GM21717 (cell line): ENCODE measurements at regions not wholly inside any gene's neighbourhood (a gene's known extent, or its start where the extent isn't known, plus 50 kb on each side); places are given as distances from the start of the nearest gene placed in this dataset.
"Not testable (repeated sequence)": the region's sequence is repeated elsewhere in the genome, so short reads cannot be mapped to it uniquely, and the experiment has no call there.

Source experiments
- ATAC-seq: cut with Tn5 transposase; IDR thresholded peaks from one replicate; pipeline ENCODE4 v1.9.1; 2021; ENCODE audit warnings: mild to moderate bottlenecking, moderate library complexity; ENCODE audit not compliant: unreplicated experiment

DNA sequence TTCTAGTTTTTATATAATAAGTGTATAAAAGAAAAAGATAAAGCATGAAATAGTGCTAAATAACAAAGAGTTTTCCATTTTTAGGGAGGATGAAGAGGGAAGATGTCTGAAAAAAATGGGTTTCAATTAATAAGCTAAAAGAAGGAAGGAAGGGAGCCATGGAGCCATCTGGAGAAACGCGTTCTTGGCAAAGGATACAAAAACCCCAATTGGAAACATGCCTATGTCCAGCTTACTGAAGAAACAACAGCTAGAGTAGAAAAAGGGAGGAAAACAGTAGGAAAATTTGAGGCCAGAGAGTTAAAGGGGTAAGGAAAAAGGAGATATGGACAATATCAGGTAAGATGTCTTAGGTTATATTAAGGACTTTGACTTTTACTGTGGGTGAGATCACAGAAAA lies 416.2 kb upstream of the GHITM start:
- ATAC-seq: no peak

DNA sequence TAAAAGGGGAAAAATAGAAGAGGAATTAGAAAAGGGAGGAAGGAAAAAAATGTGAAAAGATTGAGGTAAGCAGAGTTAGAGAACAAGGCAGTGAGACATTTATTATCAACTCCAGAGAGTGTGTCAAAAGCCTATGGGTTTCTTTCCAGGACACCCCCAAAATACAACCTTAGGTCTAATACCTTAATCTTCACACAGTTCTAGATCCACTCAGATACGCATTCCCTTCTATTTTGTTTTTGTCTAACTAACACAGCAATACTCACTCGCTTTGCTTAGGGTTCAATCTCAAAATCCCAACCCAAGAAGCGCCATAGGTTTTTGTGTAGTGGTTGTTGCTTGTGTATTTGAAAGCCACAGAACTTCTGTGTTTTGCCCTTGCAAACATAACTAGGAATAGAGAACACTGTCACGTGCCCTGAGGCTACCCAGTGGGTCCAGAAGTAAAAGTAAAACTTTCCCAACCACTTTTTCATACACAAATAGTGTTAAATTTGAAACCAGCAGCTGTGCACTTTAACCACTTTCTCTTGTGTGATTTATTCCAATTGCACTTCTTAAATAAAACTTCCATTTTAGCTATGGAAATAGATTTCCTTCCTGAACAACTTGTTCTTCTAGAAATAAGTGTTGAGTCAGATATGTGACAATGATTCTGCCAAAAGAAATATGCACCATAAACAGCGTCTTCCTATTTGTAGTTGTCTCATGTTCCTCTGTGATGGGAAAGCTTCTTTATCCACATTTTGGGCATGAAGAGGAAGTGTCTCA lies 414.7 kb upstream of the GHITM start:
- peak; percentile 93 for ATAC-seq

DNA sequence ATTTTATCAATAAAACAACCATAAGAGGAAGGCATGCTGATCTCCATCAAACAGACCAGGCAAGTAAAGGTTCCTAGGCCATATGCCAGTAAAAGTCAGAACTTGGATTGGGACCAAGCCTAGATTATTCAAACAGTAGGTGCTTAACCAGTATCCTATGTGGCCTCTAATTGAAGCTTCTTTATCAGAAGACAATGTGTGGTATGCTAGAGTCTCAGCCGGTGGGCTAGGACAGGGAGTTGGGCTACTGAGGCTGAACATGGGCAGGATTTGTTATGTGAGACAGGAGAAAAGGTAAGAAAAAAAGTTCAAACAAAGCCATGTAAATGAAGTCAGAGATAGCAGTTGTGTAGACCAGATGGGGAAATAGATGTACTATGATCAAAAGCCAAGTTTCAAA lies 413.7 kb upstream of the GHITM start:
- no peak for ATAC-seq

DNA sequence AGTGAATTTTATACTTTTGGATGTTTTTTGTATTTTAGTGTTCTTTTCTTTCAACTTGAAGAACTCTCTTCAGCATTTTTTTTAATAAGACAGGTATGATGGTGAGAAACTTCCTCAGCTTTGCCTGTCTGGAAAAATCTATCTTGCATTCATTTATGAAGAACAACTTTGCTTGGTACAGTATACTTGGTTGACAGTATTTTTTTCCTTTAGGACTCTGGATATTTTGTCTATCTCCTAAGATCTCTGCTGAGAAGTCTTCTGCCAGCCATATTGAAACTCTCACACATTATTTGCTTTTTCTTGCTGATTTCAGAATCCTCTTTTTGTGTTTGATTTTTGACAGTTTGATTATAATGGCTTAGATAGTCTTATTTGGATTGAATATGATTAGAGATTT lies 405.0 kb upstream of the GHITM start:
- ATAC-seq: no peak

DNA sequence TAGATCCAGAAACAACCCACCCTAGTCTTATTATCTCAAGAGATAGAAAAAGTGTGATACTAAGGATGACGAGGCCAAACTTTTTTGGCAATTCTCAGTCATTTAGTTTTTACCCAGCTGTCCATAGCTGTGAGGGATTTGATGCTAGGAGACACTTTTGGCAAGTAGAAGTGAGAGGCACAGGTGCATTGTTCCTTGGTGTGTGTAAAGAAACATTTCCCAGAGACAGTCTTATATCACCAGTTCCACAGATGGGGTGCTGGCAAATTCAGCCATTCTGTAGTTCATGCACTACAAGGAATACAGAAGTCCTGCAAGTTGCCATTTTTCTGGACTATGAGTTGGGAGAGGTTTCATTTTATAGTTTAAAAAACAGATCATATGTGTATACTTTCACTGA lies 403.3 kb upstream of the GHITM start:
- no peak for ATAC-seq

DNA sequence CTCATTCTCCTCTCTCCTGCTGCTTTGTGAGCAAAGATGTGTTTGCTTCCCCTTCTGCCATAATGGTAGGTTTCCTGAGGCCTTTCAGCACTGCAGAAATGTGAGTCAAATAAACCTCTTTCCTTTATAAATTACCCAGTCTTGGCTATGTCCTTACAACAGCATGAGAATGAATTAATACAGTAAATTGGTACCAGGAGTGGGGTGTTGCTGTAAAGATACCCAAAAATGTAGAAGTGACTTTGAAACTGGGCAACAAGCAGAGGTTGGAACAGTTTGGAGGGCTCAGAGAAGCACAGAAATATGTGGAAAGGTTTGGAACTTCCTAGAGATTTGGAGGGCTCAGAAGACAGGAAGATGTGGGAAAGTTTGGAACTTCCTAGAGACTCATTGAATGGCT lies 388.7 kb upstream of the GHITM start:
- no peak for ATAC-seq

DNA sequence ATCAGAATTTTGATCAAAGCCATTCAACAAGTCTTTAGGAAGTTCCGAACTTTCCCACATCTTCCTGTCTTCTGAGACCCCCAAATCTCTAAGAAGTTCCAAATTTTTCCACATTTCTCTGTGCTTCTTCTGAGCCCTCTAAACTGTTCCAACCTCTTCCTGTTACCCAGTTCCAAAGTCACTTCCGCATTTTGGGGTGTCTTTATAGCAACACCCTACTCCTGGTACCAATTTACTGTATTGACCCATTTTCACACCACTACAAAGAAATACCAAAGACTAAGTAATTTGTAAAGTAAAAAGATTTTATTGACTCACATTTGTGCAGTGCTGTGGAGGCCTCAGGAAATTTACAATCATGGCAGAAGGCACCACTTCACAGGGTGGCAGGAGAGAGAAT lies 385.8 kb upstream of the GHITM start:
- ATAC-seq: no peak

DNA sequence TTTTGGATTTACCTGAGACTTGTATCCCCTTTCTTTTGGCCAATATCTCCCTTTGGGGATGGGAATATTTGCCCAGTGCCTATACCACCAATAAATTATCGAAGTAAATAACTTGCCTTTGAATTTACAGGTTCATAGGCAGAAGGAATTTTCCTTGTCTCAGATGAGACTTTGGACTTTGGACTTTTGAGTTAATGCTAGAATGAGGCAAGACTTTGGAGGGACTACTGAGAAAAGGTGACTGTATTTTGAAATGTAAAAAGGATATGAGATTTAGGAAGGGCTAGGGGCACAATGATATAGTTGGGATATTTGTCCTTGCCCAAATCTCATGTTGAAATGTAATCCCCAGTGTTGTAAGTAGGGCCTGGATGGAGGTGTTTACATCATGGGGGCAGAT lies 384.5 kb upstream of the GHITM start:
- no peak for ATAC-seq

DNA sequence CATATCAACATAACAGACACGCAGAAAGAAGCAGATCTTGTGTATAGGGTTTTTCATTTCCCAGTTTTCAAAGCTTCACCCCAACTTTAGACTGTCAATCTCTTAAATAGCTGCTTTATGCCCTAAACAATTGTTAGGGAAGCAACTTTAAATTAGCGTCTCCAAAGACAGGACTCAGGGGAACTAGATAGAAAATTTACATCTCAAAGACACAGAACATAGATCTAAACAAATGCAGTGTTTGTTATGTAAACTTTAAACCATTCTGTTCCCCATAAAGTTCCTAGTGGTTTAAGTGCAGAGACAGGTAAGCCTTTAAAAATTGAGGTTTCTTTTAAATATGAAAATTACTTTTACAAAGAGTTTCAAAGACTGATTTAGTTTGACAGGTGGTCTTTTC lies 379.2 kb upstream of the GHITM start:
- ATAC-seq: no peak

DNA sequence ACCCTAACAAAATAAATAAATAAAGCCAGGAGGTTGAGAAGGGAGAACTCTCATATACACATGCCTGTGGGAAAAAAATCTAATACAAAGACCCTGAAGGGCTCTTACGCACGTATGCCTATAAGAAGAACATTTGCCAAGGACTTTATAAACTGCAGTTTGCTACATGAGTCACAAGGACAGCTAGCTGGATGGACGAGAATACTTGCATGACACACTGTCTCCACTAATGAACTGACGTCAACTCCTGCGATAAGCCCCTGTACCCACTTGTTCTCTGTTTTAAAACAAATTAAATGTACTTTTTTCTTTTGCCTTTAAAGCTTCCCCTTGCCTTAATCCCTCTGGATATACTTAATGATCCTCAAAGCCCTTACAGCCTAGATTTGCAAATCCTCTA lies 374.6 kb upstream of the GHITM start:
- no peak for ATAC-seq

DNA sequence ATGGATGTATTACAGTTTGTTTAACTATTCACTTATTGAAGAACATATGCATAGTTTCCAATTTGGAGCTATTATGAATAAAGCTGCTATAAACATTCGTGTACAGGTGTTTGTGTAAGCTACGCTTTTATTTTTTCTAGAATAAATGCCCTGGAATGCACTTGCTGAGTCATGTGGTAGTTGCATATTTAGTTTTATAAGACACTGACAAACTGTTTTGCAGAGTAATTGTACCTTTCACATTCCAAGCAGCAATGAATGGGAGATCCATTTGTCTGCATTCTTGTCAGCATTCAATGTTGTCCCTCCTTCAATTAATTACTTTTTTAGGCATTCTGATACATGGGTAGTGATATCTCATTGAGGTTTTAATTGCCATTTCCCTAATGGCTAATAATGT lies 373.6 kb upstream of the GHITM start:
- ATAC-seq: no peak

DNA sequence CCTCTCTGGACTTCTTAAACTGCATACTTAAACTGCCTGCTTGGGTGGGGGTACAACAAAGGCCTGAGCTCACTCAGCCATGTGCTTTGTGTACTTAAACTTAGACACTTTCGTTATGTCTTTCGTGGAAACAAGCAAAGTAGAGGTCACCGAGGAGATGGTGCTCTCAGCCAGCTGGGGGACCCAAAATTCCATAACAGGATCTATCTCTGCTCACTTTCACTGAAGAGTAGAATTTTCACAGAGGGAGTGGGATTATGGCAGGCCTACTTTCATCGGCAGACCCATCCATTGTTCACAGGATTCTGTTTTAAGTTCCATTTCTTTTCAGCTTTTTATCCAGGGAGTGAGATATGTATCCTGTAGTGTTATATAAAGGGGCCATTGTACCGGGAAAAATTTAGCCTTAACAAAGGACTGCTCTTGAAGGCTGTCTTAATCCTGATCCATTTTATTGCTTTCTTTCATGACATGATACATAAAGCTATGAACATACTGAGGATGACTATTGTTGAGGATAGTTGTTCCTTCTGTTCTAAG lies 370.0 kb upstream of the GHITM start:
- ATAC-seq: no peak

DNA sequence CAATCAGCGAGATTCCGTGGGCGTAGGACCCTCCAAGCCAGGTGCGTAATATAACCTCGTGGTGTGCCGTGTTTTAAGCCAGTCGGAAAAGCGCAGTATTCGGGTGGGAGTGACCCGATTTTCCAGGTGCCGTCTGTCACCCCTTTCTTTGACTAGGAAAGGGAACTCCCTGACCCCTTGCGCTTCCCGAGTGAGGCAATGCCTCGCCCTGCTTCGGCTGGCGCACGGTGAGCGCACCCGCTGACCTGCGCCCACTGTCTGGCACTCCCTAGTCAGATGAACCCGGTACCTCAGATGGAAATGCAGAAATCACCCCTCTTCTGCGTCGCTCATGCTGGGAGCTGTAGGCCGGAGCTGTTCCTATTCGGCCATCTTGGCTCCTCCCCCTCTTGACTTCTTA lies 352.6 kb upstream of the GHITM start:
- not testable (repeated sequence) for ATAC-seq

DNA sequence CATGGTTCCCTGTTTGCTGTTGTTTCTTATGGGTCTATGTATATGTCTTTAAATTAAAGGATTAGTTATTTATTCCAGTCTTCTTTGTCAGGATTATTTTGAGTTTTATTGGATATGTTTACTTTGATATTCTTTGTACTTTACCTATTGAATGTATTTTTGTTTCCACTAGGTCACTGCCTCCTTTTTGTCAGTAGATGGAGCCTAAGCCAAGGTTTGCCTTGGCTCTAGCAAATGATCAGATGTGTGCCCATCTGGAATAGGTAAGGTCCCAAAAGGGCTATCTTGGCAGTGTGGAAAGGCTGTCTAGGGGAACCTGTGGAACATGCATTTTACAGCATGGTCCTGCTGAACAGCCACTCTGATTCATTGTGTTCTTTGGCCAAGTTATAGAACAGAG lies 337.3 kb upstream of the GHITM start:
- no peak for ATAC-seq

DNA sequence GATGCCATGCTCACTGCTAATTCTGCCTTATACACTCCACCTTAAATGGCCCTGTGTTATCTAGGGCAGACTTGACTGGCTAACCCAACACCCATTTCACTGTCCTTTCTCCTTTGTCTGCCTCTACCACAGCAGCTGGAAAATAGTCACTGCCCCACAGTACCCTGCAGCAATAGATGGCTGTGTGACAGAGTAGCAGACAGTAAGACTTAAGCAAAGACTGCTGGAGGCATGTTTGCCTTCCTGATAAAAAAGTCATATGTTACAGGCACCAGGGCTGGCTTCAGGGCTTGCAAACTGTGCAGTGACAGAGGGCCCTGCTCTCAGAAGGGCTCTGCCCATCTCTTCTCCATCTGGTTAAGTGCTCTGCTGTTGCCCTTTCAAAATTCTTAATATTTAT lies 332.6 kb upstream of the GHITM start:
- no peak for ATAC-seq

DNA sequence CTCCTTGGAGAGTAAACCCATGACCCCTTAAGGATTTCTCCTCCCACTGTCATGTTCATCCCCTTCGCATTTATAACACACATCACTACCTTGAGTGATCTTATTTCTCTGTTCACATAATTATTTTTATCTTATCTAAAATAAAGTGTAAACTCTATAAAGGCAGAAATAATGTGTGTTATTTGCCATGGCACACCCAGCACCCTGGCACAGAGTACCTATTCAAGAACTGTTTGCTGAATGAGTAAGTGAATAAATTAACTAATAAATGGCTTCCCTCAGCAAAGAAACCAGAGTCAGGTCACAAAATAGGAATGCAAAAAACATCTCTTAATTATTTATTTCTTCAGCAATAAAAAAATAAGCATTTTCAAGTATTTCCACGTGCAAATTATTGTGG lies 330.3 kb upstream of the GHITM start:
- ATAC-seq: no peak

DNA sequence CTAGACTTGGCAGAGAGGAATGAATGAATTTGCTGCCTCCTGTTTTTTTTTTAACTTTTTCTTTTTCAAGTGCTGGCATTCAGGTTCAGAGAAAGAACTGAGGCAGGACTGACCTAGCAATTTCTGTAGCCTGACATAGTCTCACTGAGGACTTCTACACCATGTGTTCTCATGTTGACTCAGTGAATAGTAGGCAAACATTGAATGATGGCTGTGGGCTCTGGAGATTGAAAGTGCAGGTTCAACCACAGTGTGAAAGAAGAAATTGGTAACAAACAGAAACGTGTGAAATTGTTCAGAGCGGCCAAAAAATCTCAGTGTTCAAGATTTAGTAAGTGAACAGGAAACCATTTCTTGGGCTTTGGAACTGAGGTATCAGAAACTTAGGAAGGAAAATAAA lies 322.4 kb upstream of the GHITM start:
- ATAC-seq: no peak

DNA sequence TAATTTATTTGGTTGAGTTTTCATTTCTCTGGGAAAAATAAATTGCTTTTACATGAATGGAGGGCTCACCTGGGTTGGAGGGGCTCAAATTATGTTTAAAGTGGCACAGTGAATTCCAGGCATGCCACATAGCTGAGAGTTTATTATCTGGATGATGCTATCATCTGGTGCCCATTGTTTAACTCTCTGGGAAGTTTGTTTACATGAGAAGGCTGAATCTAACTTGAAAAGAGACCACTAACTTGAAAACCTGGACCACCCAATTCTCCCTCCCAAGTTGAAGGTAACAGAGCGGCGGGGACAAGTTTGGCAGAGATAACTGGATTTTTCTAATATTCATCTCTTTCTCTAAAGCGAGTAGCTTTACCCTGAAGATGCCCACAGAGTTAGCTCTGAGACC lies 321.5 kb upstream of the GHITM start:
- ATAC-seq: no peak

DNA sequence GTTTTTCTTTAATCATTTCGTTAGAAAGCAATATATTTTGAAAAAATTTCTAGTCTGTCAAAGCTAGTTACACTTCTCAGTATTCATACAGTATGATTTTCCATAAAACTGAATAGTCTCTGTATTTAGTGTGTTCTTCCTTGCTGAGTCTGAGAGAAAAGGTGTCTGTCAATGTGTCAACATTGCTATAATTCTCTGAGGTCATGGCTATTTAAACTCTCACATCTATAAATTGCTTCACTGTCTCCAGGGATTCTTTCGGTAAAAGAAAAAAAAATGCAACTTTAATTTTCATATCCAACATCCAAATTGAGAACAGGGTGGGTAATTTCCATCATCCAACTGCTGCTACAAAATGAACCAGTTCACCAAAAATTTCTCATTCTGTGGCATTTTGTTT lies 319.7 kb upstream of the GHITM start:
- no peak for ATAC-seq

DNA sequence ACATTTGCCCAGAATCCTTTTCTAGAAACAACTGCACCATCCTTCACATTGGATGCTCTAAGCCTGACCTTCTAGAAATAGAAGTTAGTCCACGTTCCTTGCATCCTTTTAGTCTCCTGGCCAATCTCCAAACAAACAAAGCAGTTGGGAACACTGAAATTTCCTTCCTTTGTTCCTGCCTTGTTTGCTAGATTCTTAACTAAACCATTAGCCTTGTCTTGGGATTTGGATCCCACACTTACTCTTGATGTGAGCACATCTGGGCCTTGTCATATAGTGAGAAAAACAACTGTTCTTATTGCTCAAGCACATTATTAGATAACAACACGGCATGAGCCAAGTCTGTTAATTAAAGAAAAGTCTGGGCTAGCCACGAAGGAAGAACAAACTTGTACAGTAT lies 319.3 kb upstream of the GHITM start:
- ATAC-seq: no peak

DNA sequence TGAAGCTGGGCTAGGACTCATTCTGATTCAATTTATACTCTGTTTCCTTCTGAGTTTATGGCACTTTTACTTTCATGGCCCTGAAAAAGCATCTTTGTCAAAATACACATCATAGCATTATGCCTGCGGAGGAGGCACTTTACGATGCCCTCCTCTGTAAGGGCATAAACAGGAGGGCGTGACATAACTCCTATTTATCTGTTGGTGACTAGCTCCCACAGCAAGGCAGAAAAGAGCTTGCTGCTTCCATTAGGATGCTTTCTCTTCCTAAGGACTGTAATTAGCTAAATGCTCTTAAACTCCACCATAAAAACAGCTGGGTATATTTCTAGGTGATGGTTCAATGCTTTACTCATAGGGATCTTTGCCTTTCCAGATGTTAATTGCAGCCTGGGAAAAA lies 315.2 kb upstream of the GHITM start:
- no peak for ATAC-seq

DNA sequence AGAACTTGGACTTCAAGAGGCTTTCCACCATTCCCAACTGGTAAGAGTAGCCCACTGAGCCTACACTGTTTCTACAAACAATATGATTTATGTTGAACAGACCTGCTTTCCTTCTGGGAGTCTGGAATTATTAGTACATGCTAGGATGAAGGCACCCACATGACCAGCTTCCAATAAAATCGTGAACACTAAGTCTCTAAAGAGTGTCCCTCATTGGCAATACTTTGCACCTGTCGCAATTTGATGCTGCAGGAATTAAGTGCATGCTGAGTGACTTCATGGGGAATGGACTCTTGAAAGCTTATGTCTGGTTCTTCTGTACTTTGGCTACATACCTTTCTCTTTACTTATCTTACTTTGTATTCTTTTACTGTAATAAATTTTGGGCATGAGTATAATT lies 305.2 kb upstream of the GHITM start:
- ATAC-seq: no peak
